PFSK-1 (cell line): ENCODE measurements at regions not wholly inside any gene's neighbourhood (a gene's known extent, or its start where the extent isn't known, plus 50 kb on each side); places are given as distances from the start of the nearest gene placed in this dataset.

Experiments used
- FOXP2 ChIP-seq: optimal IDR thresholded peaks from 2 replicates; pipeline ENCODE3; 2011; ENCODE audit warnings: borderline replicate concordance, control low read depth, inconsistent platforms; ENCODE audit not compliant: insufficient read depth; ENCODE audit errors: extremely low read length, extremely low read depth
- POLR2AphosphoS5 ChIP-seq: IDR thresholded peaks from 2 replicates; pipeline ENCODE4 v1.6.1; 2012; ENCODE audit warnings: low read depth, mild to moderate bottlenecking, control low read depth, low read length, moderate library complexity
- SIN3A ChIP-seq: IDR thresholded peaks from 2 replicates; pipeline ENCODE4 v1.6.1; 2012; ENCODE audit warnings: mild to moderate bottlenecking, low read length, moderate library complexity, borderline replicate concordance; ENCODE audit not compliant: insufficient read depth
- TAF1 ChIP-seq: IDR thresholded peaks from 2 replicates; pipeline ENCODE4 v1.6.1; 2012; ENCODE audit warnings: low read length, control low read depth, borderline replicate concordance; ENCODE audit not compliant: insufficient read depth
- TF ChIP-seq, protein P1 (sequence below), 2 experiments: IDR thresholded peaks; 2 replicates each; pipeline versions ENCODE4 v1.6.1 to v1.8.0; 2011 to 2012; ENCODE audit warnings: low read depth in 2 of 2, low read length in 2 of 2, control low read depth in 1 of 2, inconsistent platforms in 1 of 2, mild to moderate bottlenecking in 1 of 2, moderate library complexity in 1 of 2; ENCODE audit not compliant: insufficient read depth in 1 of 2

DNA sequence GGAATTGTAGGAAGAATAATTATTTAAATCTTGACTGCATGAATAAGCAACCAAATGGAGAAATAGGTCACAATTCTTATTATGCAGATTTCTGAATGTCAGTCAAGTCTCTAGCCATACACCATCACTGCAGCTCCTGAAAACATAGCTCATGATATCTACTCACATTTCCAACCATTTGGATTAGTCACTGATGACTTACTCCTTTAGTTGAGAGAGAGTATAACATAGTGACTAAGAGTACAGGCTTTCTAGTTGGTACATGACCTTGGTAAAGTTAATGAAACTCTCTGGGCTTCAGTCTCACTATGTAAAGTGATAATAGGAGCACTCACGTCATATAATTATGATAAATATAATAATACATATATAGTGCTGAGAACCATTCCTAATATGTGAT lies 265.2 kb downstream of the KCNA4 start:
- TF ChIP-seq TAF1 = no peak

DNA sequence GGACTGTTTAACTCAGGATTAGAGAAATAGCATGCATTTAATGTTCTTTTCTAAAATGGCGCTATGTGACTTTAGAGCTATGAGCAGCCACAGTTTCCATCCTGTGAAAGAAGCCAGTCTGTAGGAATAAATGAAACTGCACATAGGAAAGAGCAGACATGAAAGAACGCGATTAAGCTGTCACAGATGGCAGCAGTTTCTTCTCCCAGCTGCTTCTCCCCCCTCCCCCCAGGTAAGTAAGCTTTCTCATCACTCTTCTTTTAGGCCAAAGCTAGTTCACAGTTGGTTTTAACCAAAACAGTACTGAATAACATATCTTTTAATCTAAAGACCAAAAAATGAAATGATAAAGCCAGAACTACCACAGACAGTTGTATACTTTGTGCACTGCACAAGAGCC lies 266.4 kb downstream of the KCNA4 start:
- no peak for TF ChIP-seq SIN3A
- TF ChIP-seq FOXP2 = no peak
- TF ChIP-seq POLR2AphosphoS5 = no peak
- no peak for TF ChIP-seq TAF1
- TF ChIP-seq, protein P1, sequence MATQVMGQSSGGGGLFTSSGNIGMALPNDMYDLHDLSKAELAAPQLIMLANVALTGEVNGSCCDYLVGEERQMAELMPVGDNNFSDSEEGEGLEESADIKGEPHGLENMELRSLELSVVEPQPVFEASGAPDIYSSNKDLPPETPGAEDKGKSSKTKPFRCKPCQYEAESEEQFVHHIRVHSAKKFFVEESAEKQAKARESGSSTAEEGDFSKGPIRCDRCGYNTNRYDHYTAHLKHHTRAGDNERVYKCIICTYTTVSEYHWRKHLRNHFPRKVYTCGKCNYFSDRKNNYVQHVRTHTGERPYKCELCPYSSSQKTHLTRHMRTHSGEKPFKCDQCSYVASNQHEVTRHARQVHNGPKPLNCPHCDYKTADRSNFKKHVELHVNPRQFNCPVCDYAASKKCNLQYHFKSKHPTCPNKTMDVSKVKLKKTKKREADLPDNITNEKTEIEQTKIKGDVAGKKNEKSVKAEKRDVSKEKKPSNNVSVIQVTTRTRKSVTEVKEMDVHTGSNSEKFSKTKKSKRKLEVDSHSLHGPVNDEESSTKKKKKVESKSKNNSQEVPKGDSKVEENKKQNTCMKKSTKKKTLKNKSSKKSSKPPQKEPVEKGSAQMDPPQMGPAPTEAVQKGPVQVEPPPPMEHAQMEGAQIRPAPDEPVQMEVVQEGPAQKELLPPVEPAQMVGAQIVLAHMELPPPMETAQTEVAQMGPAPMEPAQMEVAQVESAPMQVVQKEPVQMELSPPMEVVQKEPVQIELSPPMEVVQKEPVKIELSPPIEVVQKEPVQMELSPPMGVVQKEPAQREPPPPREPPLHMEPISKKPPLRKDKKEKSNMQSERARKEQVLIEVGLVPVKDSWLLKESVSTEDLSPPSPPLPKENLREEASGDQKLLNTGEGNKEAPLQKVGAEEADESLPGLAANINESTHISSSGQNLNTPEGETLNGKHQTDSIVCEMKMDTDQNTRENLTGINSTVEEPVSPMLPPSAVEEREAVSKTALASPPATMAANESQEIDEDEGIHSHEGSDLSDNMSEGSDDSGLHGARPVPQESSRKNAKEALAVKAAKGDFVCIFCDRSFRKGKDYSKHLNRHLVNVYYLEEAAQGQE (IDR thresholded peaks at IDR 0.05; ENCODE audit: insufficient read depth in 1 of 2, low read depth in 2 of 2, low read length in 2 of 2) = no peak

DNA sequence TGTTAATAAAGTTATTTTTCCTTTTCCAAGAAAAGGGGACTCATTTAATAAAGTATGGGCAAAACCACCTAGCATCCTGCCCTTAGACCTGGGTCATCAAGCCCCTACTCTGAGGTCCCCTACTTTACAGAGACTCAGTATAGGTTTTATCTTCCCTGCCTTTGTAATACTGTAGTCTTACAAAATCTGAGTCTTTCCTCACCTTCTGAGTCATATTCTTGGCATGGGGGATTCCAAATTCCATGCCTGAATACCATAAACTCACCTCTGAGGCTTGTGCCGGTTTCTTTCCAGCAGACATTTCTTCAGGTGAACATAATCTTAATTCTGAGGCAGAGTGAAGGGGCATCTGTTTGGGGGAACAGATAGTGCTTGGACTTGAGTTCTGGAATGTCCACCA lies 282.5 kb downstream of the KCNA4 start:
- TF ChIP-seq POLR2AphosphoS5 (no peak), FOXP2 (no peak), SIN3A (no peak), TAF1 (no peak)
- TF ChIP-seq, protein P1 (IDR thresholded peaks at IDR 0.05; ENCODE audit: insufficient read depth in 1 of 2, low read depth in 2 of 2, low read length in 2 of 2) = no peak

DNA sequence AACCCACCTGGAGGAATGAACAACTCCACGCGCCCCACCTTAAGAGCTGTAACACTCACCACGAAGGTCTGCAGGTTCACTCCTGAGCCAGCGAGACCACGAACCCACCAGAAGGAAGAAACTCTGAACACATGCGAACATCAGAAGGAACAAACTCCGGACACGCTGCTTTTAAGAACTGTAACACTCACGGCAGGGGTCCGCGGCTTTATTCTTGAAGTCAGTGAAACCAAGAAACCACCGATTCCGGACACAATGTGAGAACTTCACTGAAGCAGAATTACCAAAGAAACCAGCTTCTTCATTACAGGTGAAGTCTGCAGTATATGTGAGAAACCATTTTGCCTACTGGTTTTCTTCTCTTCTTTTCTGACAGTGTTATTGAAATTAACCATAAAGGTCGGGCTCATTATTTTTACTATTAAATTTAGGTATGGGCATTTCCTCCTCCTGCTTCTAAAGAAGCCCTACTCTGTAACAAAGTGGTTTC lies 303.0 kb downstream of the KCNA4 start:
- TF ChIP-seq POLR2AphosphoS5 (no peak), SIN3A (no peak), TAF1 (no peak), FOXP2 (no peak)
- TF ChIP-seq, protein P1 (IDR thresholded peaks at IDR 0.05; ENCODE audit: insufficient read depth in 1 of 2, low read depth in 2 of 2, low read length in 2 of 2) = no peak

DNA sequence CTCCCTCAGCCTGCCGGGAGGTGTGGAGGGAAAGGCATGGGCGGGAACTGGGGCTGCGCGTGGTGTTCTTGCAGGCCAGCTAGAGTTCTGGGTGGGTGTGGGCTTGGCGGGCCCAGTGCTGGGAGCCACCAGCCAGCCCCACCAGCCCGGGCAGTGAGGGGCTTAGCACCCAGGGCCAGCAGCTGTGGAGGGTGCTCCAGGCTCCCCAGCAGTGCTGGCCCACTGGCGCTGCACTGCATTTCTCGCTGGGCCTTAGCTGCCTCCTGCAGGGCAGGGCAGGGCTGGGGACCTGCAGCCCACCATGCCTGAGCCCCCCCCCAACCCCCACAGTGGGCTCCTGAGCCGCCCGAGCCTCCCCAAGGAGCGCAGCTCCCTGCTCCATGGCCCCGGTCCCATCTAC lies 304.2 kb downstream of the KCNA4 start:
- TF ChIP-seq FOXP2 = no peak
- no peak for TF ChIP-seq TAF1
- TF ChIP-seq POLR2AphosphoS5 = no peak
- TF ChIP-seq, protein P1 (IDR thresholded peaks at IDR 0.05; ENCODE audit: insufficient read depth in 1 of 2, low read depth in 2 of 2, low read length in 2 of 2) = no peak
- TF ChIP-seq SIN3A = no peak
